SHP77 treated with DMSO at 0.1 percent for 48 hours (cell line): ENCODE measurements at regions not wholly inside any gene's neighbourhood (a gene's known extent, or its start where the extent isn't known, plus 50 kb on each side); places are given as distances from the start of the nearest gene placed in this dataset.
"Not testable (repeated sequence)": the region's sequence is repeated elsewhere in the genome, so short reads cannot be mapped to it uniquely, and the experiment has no call there.

Experiments used
- DNase-seq: peaks from one replicate; lab custom pipeline; 2025; lab: John Stamatoyannopoulos, UW

GRCh38 chr9:38185647-38186403 is 116.8 kb upstream of the SHB start:
- DNase-seq = no peak

- no peak for DNase-seq
Measured at GRCh38 chr9:38183994-38184568, 115.1 kb upstream of the SHB start.

- DNase-seq = no peak
Measured at GRCh38 chr9:38182321-38182720, 113.3 kb upstream of the SHB start.

- DNase-seq = no peak
Measured at GRCh38 chr9:38181866-38182265, 112.8 kb upstream of the SHB start.

- DNase-seq = no peak
Measured at GRCh38 chr9:38181232-38181631, 112.2 kb upstream of the SHB start.

GRCh38 chr9:38180656-38181055 is 111.6 kb upstream of the SHB start:
- DNase-seq = no peak

GRCh38 chr9:38179965-38180364 is 110.9 kb upstream of the SHB start:
- DNase-seq = no peak

GRCh38 chr9:38178237-38178636 is 109.2 kb upstream of the SHB start:
- no peak for DNase-seq

GRCh38 chr9:38177680-38178079 is 108.7 kb upstream of the SHB start:
- DNase-seq = no peak

- no peak for DNase-seq
Measured at GRCh38 chr9:38176251-38176650, 107.2 kb upstream of the SHB start.

- no peak for DNase-seq
Measured at GRCh38 chr9:38175423-38175822, 106.4 kb upstream of the SHB start.

- DNase-seq = no peak
Measured at GRCh38 chr9:38172586-38172985, 103.6 kb upstream of the SHB start.

GRCh38 chr9:38171926-38172325 is 102.9 kb upstream of the SHB start:
- DNase-seq = no peak

- no peak for DNase-seq
Measured at GRCh38 chr9:38171538-38171884, 102.5 kb upstream of the SHB start.

- not testable (repeated sequence) for DNase-seq
Measured at GRCh38 chr9:38170763-38171537, 101.9 kb upstream of the SHB start.

GRCh38 chr9:38170155-38170554 is 101.1 kb upstream of the SHB start:
- DNase-seq = not testable (repeated sequence)

GRCh38 chr9:38166501-38166900 is 97.5 kb upstream of the SHB start:
- DNase-seq = no peak

GRCh38 chr9:38164659-38165221 is 95.7 kb upstream of the SHB start:
- no peak for DNase-seq

- DNase-seq = no peak
Measured at GRCh38 chr9:38163518-38163917, 94.5 kb upstream of the SHB start.

GRCh38 chr9:38162332-38163211 is 93.5 kb upstream of the SHB start:
- DNase-seq = no peak

- no peak for DNase-seq
Measured at GRCh38 chr9:38160613-38161215, 91.7 kb upstream of the SHB start.

GRCh38 chr9:38159599-38159998 is 90.6 kb upstream of the SHB start:
- DNase-seq = no peak
